Left ventricle myocardium superior (tissue), 1 donor: ENCODE measurements at regions not wholly inside any gene's neighbourhood (a gene's known extent, or its start where the extent isn't known, plus 50 kb on each side); places are given as distances from the start of the nearest gene placed in this dataset.
A peak's percentile ranks its signal among the peaks of the same experiment; 100 is the strongest.
"Not testable (repeated sequence)": the region's sequence is repeated elsewhere in the genome, so short reads cannot be mapped to it uniquely, and the experiment has no call there.

ENCODE experiments used
- ATAC-seq: fragments of 200-7000 bp; cut with Tn5 transposase; one replicate; pipeline ENCODE4 v1.9.1; 2020; ENCODE audit warnings: mild to moderate bottlenecking, moderate library complexity
- DNase-seq: peaks from one replicate; pipeline ENCODE4 v3.0.0-alpha.2; 2020
- intact Hi-C: fragments of 100-400 bp; cut with micrococcal nuclease; formaldehyde crosslinking; loops from one replicate; pipeline ENCODE4 v1.11.0; 2022
- donor health status: DM: no; HTN: yes; CAD: no; lungs with severe emphysema.

GRCh38 chr1:117698398-117699160 is 92.7 kb downstream of the TENT5C start:
- ATAC-seq, result peak; percentile 64
- DNase-seq, result peak; percentile 50
- intact Hi-C loops, result no loop called here

GRCh38 chr1:117699953-117700352 is 94.1 kb downstream of the TENT5C start:
- ATAC-seq (no peak), DNase-seq (no peak)
- intact Hi-C loops, result no loop called here

GRCh38 chr1:117702654-117703053 is 96.8 kb downstream of the TENT5C start:
- ATAC-seq, result no peak
- no peak for DNase-seq
- intact Hi-C loops, result no loop called here

GRCh38 chr1:117707371-117707770 is 101.5 kb downstream of the TENT5C start:
- ATAC-seq, result no peak
- intact Hi-C loops, result no loop called here

GRCh38 chr1:117708323-117709248 is 102.7 kb downstream of the TENT5C start:
- ATAC-seq, result no peak
- DNase-seq, result no peak
- intact Hi-C loops, result no loop called here

More at GRCh38 chr1:117707371-117707770, 101.5 kb downstream of the TENT5C start:
- no peak for DNase-seq

- no peak for DNase-seq
- intact Hi-C loops, result no loop called here
- ATAC-seq, result no peak
Observed at GRCh38 chr1:117709249-117709691, 103.4 kb downstream of the TENT5C start.

DNA sequence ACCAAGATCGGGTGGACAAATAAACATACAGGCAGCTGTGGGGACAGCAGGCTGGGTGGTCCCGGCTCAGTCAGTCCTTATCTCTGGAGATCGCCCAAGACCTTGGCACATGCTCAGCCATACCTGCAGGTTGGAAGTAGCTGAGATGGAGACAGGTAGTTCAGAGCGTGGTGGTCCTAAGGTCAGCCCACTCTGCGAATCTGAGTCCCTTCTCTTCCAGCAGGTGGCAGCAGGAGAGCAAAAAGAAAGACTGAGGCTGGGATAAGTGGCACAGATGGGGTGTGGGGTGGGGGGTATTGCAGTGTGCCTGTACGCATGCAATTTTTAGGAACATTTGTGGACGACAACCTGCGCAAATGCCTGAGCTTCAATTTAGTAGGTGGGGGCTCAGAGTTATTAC is 104.9 kb downstream of the TENT5C start:
- ATAC-seq, result no peak
- no peak for DNase-seq
- intact Hi-C loops, result no loop called here

DNA sequence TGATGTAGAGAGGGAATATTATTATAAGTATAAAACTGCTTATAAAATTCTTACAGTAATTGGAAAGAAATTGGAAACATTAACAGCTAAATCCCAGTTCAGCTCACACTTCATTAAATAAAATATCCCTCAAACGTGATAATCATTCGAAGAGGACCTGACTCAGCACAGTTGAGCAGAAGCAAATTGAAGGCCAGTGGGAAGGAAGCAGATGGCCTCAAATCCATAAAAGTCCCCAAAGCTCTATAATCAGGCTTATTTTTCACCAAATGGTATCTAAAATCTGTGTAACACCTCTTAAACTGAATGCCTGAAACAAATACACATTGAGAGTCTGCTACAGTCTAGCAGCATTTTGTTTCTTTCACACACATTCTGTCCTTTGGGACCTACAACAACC is 106.8 kb downstream of the TENT5C start:
- intact Hi-C loops, result no loop called here
- ATAC-seq (no peak), DNase-seq (no peak)

GRCh38 chr1:117714546-117714945 is 108.7 kb downstream of the TENT5C start:
- DNase-seq, result no peak
- ATAC-seq, result no peak
- intact Hi-C loops, result no loop called here

DNA sequence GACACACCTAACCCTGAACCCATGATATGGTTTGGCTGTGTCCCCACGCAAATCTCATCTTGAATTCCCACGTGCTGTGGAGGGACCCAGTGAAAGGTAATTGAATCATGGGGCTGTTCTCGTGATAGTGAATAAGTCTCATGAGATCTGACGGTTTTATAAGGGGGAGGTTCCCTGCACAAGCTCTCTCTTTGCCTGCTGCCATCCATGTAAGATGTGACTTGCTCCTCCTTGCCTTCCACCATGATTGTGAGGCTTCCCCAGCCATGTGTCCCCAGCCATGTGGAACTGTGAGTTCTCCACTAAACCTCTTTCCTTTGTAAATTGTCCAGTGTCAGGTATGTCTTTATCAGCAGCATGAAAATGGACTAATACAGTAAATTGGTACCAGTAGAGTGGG is 110.2 kb downstream of the TENT5C start:
- ATAC-seq, DNase-seq, intact Hi-C loops: not testable (repeated sequence)

DNA sequence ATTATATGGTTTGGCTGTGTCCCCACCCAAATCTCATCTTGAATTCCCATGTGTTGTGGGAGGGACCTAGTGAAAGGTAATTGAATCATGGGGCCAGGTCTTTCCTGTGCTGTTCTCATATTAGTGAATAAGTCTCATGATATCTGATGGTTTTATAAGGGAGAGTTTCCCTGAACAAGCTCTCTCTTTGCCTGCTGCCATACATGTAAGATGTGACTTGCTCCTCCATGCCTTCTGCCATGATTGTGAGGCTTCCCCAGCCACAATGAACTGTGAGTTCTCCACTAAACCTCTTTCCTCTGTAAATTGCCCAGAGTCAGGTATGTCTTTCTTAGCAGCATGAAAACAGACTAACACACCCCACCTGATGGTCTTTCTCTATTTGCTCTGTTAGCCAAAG is 112.1 kb downstream of the TENT5C start:
- ATAC-seq, intact Hi-C loops: not testable (repeated sequence)

GRCh38 chr1:117718596-117718995 is 112.7 kb downstream of the TENT5C start:
- DNase-seq, intact Hi-C loops, ATAC-seq: not testable (repeated sequence)

More for the DNA sequence above, 112.1 kb downstream of the TENT5C start:
- DNase-seq, result not testable (repeated sequence)

- no peak for ATAC-seq
- no peak for DNase-seq
- intact Hi-C loops, result no loop called here
Observed at GRCh38 chr1:117719004-117719403, 113.2 kb downstream of the TENT5C start.

- intact Hi-C loops, result no loop called here
- ATAC-seq (no peak), DNase-seq (no peak)
Observed at GRCh38 chr1:117732065-117732797, 126.4 kb downstream of the TENT5C start.

GRCh38 chr1:117732956-117733355 is 127.1 kb downstream of the TENT5C start:
- intact Hi-C loops, result no loop called here
- DNase-seq, result no peak
- ATAC-seq, result no peak

DNA sequence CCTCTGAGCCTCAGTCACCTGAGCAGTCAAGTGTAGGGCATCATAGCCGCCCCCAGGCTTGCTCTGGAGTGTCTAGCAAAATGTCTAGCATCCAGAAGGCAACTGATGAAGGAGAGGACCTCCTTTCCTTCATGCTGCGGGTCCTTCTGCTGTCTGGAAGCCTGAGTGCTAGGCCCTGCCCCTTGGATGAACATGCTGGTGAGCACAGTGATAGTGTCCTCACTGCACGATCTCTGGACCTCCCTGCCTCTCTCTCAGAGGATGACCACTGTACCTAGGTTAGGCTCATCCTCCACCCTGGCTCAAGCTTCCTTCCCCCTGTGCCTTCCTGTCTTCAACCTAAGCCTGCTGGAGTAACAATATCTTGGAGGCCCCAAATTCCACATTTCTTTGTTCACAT is 128.6 kb downstream of the TENT5C start:
- intact Hi-C loops, result no loop called here
- peak; percentile 23 for ATAC-seq
- DNase-seq, result no peak

DNA sequence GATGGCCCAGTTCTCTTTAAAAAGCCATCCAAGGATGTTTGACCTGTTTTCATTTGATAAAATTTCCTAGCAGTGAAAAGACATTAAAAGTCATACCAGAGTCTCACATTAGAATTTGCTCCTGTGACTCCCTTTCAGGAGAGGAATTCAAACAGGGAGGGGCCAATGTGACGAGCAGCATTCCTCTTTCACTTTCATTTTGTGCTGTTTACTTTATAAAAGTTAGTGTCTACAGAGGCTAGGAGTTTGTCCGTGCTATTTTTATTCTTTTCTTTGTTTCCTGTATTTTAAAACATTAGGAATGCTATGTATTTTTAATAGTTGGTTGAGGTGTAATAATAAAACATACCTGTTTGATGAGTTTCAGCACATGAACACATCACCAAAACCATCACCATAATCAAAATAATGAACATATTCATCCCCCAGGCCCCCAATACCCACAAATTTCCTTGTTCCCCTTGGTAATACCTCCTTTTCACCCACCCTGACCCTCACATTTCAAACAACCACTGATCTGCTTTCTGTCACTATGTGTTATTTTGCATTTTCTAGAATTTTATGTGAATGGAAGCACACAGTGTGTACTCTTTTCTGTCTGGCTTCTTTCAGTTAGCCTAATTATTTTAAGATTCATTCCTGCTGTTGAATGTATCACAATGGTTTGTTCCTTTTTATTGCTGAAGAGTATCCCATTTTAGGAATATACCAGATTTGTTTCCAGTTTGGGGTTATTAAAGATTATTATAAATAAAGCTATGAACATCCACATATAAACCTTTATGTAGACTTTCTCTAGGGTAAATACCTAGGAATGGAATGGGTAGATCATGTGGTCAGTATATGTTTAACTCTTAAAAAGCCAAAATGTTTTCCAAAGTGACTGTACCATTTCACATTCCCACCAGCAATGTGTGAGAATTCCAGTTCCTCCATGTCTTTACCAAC is 129.5 kb downstream of the TENT5C start:
- ATAC-seq (peak; percentile 66), DNase-seq (no peak)
- intact Hi-C loops, result no loop called here

DNA sequence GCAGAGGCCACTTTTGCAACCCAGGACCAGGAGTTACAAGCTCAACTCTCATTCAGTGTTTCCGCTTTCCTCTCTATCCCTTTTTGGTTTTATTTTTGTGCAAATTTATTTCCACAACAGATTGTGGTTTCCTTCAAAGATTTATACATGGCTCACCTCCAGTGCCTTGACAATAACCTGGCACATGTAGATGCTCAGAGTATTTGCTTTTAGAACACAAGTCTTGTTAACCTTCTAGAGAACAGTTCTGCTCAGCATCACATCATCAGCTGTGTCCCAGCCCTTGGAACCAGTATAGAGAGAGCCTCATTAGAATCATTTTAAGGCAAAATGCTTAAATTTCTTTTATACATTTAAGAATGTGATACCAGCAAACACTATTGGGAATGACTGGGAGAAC is 133.7 kb downstream of the TENT5C start:
- ATAC-seq (no peak), DNase-seq (no peak)
- intact Hi-C loops, result no loop called here
